ENCODE measurements at regions not wholly inside any gene's neighbourhood (a gene's known extent, or its start where the extent isn't known, plus 50 kb on each side); places are given as distances from the start of the nearest gene placed in this dataset.
"Not testable (repeated sequence)": the region's sequence is repeated elsewhere in the genome, so short reads cannot be mapped to it uniquely, and the experiment has no call there.

DNA sequence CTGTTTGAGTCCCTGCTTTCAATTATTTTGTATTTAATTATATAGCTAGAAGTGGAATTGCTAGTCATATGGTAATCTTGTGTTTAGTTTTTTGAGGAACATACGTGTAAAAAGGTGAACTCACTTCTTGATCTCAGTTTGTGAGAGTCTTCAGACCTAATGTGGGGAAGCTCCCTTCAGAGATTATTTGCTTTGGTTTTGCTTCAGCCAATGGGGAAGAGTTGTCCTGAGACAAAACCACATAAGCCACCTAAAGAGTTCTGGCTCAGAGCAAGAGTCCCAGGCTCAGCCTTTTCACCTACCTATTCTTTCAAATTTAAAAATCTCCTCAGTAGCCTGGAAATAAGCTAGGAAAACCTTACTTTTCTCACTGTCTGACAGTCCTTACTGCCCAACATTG, 138.4 kb downstream of the UCK2 start:
- 75 to 96% (median 79%) methylated on average over 1 of the region's 1 CpG for WGBS, 4 donors
- H3K4me1 ChIP-seq, result no peaks in the 10 kb centered on the region
- no peaks in the 10 kb centered on the region for H3K27me3 ChIP-seq
- intact Hi-C loops (cut with DNase I), result no loop called here
- no peak for ATAC-seq
- H3K36me3 ChIP-seq, result no peaks in the 10 kb centered on the region
- no peak overlapping the region for H3K4me3 ChIP-seq
- peaks cover 0 to 8% (median 0%) of the 10 kb centered on the region in 12 donors for H3K9me3 ChIP-seq
- no peak for DNase-seq
- TF ChIP-seq, protein P1, sequence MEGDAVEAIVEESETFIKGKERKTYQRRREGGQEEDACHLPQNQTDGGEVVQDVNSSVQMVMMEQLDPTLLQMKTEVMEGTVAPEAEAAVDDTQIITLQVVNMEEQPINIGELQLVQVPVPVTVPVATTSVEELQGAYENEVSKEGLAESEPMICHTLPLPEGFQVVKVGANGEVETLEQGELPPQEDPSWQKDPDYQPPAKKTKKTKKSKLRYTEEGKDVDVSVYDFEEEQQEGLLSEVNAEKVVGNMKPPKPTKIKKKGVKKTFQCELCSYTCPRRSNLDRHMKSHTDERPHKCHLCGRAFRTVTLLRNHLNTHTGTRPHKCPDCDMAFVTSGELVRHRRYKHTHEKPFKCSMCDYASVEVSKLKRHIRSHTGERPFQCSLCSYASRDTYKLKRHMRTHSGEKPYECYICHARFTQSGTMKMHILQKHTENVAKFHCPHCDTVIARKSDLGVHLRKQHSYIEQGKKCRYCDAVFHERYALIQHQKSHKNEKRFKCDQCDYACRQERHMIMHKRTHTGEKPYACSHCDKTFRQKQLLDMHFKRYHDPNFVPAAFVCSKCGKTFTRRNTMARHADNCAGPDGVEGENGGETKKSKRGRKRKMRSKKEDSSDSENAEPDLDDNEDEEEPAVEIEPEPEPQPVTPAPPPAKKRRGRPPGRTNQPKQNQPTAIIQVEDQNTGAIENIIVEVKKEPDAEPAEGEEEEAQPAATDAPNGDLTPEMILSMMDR (IDR thresholded peaks at IDR 0.05), result no peak
- TF ChIP-seq POLR2A (IDR thresholded peaks at IDR 0.05), result no peak
- no peak overlapping the region for H3K27ac ChIP-seq

DNA sequence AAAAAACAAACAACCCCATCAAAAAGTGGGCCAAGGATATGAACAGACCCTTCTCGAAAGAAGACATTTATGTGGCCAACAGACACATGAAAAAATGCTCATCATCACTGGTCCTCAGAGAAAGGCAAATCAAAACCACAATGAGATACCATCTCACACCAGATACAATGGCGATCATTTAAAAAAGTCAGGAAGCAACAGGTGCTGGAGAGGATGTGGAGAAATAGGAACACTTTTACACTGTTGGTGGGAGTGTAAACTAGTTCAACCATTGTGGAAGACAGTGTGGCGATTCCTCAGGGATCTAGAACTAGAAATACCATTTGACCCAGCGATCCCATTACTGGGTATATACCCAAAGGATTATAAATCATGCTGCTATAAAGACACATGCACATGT, 142.0 kb downstream of the UCK2 start:
- DNase-seq; ATAC-seq; H3K27ac ChIP-seq; intact Hi-C loops (cut with DNase I); H3K4me1 ChIP-seq; H3K9me3 ChIP-seq; H3K36me3 ChIP-seq; H3K4me3 ChIP-seq; H3K27me3 ChIP-seq: not testable (repeated sequence)
- 61 to 83% (median 70%) methylated on average over 2 to 4 of the region's 4 CpGs for WGBS, 4 donors

DNA sequence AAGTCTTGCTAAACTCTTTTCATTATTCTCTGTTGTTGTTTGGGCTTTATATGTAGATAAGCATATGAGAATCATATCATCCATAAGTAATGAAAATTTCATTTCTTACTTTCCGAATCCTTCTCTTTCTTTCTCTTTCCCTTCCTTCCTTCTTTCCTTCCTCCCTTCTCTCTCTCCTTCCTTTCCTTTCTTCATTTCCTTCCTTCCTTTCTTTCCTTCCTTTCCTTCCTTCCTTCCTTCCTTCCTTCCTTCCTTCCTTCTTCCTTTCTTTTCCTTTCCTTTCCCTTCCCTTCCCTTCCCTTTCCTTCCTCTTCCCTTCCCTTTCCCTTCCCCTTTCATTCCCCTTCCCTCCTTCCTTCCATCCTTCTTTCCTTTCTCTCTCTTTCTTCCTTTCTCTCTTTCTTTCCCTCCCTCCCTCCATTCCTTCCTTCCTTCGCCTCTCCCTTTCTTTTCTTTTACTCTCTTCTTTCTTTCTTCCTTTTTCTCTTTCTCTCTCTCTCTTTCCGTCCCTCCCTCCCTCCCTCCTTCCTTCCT, 147.3 kb downstream of the UCK2 start:
- no peaks in the 10 kb centered on the region for H3K27me3 ChIP-seq
- peaks cover 0 to 13% (median 0%) of the 10 kb centered on the region in 12 donors for H3K9me3 ChIP-seq
- no peaks in the 10 kb centered on the region for H3K36me3 ChIP-seq
- intact Hi-C loops (cut with DNase I), result no loop called here
- H3K4me3 ChIP-seq, result no peak overlapping the region
- H3K27ac ChIP-seq, result no peak overlapping the region
- WGBS, 4 donors, result 77 to 82% (median 81%) methylated on average over 3 of the region's 3 CpGs
- no peak for ATAC-seq
- no peak for TF ChIP-seq POLR2A (IDR thresholded peaks at IDR 0.05)
- TF ChIP-seq, protein P1 (IDR thresholded peaks at IDR 0.05), result no peak
- H3K4me1 ChIP-seq, result no peaks in the 10 kb centered on the region
- no peak for DNase-seq

DNA sequence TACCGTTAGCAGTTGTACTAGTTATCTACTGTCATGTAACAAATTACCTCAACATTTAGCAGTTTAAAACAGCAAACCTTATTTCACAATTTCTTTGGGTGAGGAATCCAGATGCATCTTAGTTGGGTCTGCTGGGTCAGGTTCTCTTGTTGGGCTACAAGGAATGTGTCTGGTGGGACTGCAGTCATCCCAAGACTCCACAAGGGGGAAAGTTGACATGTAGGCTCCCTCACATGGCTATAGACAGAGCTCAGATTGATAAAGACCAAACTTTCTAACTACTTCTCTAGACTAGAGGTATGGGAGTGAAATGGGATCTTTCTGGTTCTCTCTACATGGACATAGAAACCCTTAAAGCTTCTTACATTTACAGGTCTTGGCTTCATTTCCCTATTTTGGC, 160.9 kb downstream of the UCK2 start:
- no peak overlapping the region for H3K4me3 ChIP-seq
- no peak for TF ChIP-seq POLR2A (IDR thresholded peaks at IDR 0.05)
- TF ChIP-seq, protein P1 (IDR thresholded peaks at IDR 0.05), result no peak
- H3K4me1 ChIP-seq, result no peaks in the 10 kb centered on the region
- peaks cover 0 to 13% (median 0%) of the 10 kb centered on the region in 12 donors for H3K9me3 ChIP-seq
- no peaks in the 10 kb centered on the region for H3K27me3 ChIP-seq
- no peaks in the 10 kb centered on the region for H3K36me3 ChIP-seq
- no peak for DNase-seq
- intact Hi-C loops (cut with DNase I), result no loop called here
- 62 to 71% (median 66%) methylated on average over 1 of the region's 1 CpG for WGBS, 4 donors
- H3K27ac ChIP-seq, result no peak overlapping the region
- ATAC-seq, result no peak

DNA sequence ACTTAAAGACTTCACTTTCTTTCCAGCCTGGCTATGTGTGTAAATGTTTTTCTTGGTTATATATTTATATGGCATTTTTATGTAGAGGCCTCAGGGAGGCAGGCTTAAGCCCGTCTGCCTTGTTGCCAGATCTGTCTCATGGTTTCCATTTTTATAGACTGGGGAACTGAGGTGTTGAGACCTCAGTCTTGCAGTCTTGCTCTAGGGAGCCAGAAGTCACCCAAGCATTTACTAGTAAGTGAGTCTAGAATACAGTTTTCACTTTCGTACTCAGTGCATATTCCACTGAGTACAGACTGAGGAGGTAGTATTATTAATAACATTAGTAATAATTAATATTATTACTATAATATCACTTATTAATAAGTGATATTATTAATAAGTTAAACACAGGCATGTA, 161.4 kb downstream of the UCK2 start:
- ATAC-seq (no peak), DNase-seq (no peak)
- 76 to 82% (median 79%) methylated on average over 2 of the region's 2 CpGs for WGBS, 4 donors
- intact Hi-C loops (cut with DNase I), result no loop called here
- H3K4me1 ChIP-seq, result no peaks in the 10 kb centered on the region
- H3K27me3 ChIP-seq, result no peaks in the 10 kb centered on the region
- H3K36me3 ChIP-seq, result no peaks in the 10 kb centered on the region
- TF ChIP-seq, protein P1 (IDR thresholded peaks at IDR 0.05), result no peak
- TF ChIP-seq POLR2A (IDR thresholded peaks at IDR 0.05), result no peak
- peaks cover 0 to 13% (median 0%) of the 10 kb centered on the region in 12 donors for H3K9me3 ChIP-seq
- no peak overlapping the region for H3K27ac ChIP-seq
- H3K4me3 ChIP-seq, result no peak overlapping the region

Measured in heart left ventricle (tissue), 16 donors.